HG03039 (cell line): ENCODE measurements at regions not wholly inside any gene's neighbourhood (a gene's known extent, or its start where the extent isn't known, plus 50 kb on each side); places are given as distances from the start of the nearest gene placed in this dataset.
"Not testable (repeated sequence)": the region's sequence is repeated elsewhere in the genome, so short reads cannot be mapped to it uniquely, and the experiment has no call there.

Experiments
- ATAC-seq: cut with Tn5 transposase; IDR thresholded peaks from one replicate; pipeline ENCODE4 v1.9.1; 2021; ENCODE audit warnings: mild to moderate bottlenecking, moderate library complexity; ENCODE audit not compliant: unreplicated experiment

- ATAC-seq, result no peak
Measured at GRCh38 chr14:66237741-66238140, 248.4 kb upstream of the CCDC196 start.

- ATAC-seq, result no peak
Measured at GRCh38 chr14:66238969-66239368, 247.2 kb upstream of the CCDC196 start.

DNA sequence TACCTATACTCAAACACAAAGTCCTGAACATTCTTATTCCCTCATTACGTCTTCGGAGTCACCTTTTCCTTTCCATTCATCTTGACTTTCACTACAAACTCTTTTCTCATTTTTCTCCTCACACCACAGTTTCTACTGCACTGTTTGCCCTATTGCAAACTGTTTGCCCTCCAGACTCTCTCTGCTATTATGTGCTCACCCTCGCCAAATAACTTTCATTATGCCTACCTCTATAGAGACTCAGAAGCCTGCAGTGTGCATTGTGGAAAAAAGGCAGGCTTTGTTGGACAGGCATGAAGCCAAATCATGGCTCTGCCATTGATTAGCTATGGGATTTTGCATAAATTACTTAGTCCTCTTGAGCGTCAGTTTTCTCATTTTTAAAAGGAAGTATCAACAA is 246.6 kb upstream of the CCDC196 start:
- ATAC-seq, result no peak

GRCh38 chr14:66240105-66240504 is 246.1 kb upstream of the CCDC196 start:
- ATAC-seq, result no peak

DNA sequence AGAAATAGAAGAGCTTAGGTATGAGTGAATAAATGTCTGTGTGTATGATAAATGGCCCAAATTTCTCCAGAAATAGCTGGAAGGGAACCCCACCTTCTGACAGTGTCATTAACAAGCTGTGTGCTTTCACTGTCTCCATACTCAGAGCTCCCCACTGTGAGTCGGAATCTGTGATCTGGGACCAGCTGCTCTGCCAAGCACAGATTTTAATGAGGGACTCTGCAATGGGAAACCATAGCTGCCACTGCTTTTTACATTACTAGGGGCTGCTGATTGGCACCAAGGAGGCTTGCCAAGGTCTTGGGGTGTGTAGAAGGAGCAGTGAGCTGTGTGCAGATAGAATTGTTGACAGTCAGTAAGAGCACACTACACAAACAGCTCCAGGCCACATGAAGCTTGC is 244.2 kb upstream of the CCDC196 start:
- no peak for ATAC-seq

DNA sequence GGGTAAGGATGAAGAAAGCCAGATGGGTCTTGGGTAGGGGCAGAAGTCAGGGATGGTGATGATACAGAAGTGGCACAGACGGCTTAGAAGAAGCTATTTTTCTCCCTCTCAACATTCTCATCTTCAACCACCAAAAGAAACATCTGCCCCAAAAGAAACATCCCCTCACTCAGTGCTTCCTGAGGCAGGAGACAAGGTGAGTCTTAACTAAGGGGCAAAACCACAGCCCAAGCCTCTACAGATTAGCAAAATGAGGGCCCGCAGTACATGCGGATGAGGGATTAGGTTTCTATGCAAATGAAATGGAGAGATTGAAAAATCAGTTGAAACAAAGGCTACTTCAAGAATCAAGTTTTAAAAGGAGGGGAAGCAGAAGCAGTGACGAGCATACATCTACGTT is 241.3 kb upstream of the CCDC196 start:
- no peak for ATAC-seq

DNA sequence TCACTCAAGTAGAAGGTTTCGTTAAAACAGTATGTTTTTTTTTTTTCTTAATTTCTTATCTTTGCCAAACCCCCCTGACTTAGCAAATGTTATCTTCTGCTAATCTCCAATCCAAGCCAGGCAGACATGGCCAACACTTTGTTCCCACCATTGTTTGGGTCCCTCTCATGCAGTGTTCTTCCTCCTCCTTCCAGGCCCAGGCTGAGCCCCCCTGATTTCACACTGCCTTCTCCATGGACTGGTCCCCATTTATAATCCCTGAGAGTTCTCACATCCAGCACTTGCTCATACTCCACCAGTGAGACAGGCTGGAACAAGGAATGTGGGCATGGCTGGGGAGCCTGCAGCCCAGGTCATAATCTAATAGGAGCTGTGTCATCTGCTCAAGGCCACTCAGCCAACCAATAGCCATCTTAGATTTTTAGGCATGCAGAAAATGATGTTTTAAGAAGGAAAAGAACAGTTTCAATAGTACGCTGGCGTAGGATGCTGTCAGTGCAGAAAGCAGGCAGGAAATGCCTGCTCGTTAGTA is 238.4 kb upstream of the CCDC196 start:
- ATAC-seq, result no peak

- ATAC-seq, result no peak
Measured at GRCh38 chr14:66248256-66248655, 237.9 kb upstream of the CCDC196 start.

DNA sequence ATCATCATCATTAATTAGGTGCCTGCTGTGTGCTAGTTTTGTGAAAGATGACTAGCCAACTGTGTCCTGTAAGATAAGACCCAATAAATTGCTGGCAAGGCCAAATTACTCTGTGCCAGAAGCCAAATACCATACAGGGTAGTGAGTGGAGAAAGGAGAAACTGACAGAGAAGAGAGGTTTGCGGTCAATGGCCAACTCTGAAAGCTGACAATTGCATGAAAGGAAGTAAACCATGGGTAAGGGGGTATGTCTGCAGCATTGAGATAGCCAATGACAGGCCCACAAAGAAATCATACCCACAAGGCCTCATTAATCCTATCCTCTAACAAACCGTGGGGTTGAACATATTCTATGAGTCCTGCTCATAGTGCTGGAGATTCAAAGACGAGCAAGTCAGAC is 236.6 kb upstream of the CCDC196 start:
- ATAC-seq, result no peak

DNA sequence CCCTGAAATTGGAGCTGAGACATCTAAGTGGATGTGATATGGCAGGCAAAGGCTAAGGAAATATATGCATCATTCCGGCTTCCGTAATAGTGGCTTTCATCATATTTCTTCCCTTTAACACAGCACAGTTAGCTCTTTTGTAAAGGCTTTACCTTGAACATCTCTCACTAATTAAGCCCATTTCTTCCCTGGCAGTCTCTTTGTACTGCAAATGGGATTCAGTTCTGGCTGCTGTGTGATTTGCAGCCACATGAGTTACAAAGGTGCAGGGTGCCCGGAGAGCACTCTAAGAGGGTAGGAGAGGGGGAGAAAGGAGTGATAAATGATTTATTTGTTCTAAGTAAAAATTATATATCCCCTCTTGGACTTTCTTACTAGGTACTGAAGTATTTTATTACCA is 232.1 kb upstream of the CCDC196 start:
- ATAC-seq, result no peak

- no peak for ATAC-seq
Measured at GRCh38 chr14:66268802-66269334, 217.3 kb upstream of the CCDC196 start.

- ATAC-seq, result no peak
Measured at GRCh38 chr14:66272221-66272620, 213.9 kb upstream of the CCDC196 start.

DNA sequence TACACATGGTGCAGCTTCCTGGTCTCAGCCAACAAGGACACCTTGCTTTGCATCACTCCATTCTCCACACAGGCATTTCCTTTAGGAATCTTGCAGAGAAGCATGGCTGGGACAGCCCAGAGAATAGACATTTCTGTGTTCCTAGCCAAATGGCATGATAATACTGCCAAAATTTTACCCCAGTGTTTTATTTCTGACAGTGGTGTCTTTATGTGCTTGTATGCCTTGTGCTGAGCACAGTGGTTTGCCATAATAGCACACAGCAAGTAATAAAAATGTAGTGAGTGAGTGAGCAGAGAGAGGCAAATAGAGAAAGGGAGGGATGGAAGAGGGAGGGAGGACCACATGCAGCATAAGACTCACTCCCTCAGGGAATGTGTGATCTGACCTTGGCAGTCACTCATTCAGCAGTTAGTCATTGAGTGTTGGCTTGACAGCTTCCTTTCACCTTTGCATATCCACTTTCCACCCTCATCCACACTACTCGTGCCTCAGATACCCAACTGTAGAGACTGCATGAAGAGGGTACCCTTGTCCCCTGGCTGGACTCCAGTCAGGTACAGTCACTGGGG is 212.8 kb upstream of the CCDC196 start:
- no peak for ATAC-seq

DNA sequence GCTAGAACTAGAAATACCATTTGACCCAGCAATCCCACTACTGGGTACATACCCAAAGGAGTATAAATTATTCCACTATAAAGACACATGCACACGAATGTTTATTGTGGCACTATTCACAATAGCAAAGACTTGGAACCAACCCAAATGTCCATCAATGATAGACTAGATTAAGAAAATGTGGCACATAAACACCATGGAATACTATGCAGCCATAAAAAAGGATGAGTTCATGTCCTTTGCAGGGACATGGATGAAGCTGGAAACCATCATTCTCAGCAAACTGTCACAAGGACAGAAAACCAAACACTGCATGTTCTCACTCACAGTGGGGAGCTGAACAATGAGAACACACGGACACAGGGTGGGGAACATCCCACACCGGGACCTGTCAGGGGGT is 207.8 kb upstream of the CCDC196 start:
- not testable (repeated sequence) for ATAC-seq

DNA sequence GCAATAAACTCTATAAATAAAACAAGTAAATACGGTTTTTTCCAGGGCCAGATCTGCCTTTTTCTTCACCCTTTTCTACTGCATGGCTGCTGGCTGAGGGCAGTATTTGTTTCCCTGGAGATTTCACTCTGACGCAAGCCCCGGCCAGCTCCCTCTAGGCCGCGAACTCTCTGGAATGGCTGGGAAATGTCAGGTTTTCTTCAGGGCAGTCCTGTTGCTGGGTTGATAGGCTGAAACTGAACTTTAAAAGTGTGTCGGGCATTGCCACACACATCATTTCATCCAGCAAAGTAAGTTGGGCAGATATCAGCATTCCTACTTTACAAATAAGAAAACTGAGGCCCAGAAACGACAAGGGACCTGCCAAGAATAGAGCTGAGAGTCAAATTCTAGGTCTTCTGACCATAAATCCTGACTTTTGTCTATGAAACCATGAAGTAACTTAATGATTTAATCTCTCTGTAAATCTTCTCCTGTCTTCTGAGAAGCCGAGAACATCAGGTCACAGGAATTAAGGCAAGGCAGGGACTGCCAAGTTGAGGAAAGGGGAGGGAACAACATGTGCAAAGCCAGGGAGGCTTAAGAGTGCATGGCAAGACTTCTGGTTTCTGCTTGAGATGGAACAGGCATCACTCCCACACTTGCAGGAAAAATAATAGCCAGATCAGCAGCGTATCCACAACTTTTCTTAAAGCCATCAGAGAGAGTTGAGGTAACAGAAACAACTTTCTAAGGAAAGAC is 205.0 kb upstream of the CCDC196 start:
- no peak for ATAC-seq

DNA sequence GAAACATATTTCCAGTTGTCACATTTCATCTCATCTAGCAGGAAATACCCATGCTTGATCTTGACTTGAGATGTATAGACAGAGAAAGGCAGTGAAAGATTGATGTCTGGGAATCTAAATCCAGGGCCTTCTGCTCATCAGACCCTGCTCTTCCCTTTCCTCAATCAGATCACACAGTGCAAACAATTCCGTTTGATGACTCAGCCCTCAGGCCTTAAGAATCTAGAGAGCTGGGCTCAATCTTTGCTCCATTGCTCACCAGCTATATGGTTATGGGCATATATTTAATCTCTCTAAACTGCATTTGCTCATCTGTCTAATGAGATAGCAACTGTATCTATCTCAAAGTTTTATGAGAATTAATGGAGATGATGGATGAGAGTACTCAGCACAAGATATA is 201.8 kb upstream of the CCDC196 start:
- no peak for ATAC-seq

- no peak for ATAC-seq
Measured at GRCh38 chr14:66288511-66288910, 197.7 kb upstream of the CCDC196 start.

DNA sequence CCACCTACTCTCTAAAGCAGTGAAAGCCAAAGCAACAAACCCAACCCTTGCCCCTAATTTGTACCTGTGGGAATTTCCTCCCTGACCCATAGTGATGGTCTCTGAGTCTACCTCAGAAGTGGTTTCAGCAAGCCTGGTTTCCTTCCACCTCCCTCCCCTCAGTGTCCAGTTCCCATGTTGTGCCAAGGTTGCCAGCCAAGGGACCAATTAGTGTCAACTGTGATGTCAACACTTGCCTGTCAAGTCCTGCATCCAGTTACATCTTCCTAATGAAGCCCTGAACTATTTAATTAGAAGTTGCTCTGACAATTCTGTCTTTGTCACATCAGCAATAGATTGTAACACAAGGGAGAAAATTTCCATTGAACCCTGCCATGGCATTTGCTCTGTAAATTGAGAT is 194.4 kb upstream of the CCDC196 start:
- ATAC-seq, result no peak

DNA sequence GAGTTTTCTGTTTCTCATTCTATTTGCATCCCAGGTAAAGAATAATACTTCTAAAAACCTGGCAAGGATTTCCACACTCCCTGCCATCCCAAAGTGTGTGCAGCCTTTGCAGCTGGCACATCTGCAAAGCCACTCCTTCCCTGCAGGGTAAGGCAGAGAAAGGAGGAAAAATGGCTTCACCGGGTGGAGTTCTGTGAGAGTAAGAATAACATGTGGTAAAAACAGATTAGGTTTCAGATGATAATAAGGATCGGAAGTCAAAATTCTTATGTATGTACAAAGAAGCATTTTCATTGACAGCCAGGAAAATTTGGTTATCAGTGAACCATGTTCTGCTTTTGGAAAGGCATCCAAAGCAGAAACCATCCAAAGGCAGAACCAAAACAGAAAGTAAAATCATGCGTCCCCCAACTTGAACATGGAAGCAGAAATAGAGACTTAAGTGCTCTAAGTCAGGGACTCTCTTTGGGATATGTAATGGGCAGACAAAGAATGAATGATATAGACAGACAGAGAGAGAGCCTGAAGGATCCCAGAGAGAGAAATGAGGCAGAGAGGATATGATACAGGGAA is 192.6 kb upstream of the CCDC196 start:
- no peak for ATAC-seq

GRCh38 chr14:66295386-66295785 is 190.8 kb upstream of the CCDC196 start:
- ATAC-seq, result no peak

DNA sequence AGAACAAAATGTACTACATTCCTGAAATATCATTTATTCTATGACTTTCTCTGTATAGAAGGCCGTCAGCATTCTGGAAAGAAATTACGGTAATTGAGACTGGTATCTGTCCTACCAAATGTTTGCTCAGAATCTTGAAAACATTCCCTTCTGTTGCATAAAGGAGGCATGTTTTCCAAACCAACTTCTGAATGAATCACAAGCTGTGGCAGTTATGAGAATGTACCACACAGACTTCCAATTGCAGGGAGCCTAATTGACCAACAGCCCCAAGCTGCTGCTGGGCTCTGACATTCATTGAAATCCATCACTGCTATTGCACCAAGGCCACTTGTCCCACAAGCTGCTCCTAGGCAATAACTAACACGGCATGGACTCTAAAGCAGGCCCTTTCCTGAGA is 185.3 kb upstream of the CCDC196 start:
- no peak for ATAC-seq

- no peak for ATAC-seq
Measured at GRCh38 chr14:66306101-66306500, 180.1 kb upstream of the CCDC196 start.
